ENCODE measurements at regions not wholly inside any gene's neighbourhood (a gene's known extent, or its start where the extent isn't known, plus 50 kb on each side); places are given as distances from the start of the nearest gene placed in this dataset.
"Not testable (repeated sequence)": the region's sequence is repeated elsewhere in the genome, so short reads cannot be mapped to it uniquely, and the experiment has no call there.

DNA sequence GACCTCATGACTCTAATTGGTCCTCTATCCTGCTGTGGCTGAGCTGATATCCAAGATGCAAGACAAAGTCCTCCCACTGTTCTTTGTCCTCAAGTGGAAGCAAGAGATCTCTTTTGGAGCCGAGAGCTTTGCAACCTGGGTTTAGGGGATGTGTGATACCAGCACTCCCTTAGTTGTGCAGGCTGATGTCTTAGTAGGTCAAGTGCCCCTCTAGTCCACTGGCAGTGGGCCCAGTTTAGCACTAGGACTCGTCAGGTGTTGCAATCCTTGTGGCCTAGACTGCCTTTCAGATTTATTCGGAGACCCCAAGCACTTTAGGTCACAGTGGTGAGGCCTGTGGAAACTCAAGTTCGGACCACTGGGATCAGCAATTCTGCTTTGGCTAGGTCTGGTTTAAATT lies 64.0 kb downstream of the GPRASP3 start:
- DNase-seq (ENCODE audit: low read depth in 2 of 2) = no peak

DNA sequence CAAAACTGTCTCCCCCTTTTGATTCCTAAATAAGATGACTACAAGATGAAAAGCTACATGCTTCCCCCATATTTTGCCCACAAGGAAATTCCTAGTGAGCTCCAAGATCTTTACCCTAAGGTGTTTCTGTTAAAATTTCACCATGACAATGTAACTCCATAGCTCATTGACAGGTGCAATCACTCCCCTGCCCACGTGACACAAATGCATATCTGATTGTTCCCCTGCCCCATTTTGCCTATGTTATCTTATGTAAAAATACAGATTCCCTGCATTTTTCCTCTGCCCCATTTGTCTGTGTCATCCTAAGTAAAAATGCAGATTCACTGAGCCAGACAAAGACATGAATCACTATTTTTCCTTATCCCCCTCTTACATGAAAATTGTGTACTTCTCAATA lies 66.7 kb downstream of the GPRASP3 start:
- no peak for DNase-seq (ENCODE audit: low read depth in 2 of 2)

DNA sequence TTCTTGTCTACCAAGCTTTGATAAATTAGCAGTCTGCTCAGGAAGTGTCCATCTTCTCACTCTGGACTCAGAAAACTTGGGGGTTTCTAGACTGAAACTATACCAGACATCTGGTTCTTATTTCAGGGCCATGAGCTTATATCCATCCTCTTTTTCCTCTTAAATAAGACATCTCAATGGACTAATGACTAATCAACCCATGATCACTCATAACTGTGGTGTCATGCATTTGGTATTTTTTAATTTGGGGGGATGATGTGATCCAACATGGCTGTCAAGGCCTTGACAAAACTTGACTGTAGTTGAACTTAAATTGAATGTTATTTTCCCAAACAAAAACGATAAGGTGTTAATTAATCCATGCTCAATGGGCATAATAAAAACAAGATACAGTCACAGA lies 87.8 kb downstream of the GPRASP3 start:
- DNase-seq (ENCODE audit: low read depth in 2 of 2) = no peak

DNA sequence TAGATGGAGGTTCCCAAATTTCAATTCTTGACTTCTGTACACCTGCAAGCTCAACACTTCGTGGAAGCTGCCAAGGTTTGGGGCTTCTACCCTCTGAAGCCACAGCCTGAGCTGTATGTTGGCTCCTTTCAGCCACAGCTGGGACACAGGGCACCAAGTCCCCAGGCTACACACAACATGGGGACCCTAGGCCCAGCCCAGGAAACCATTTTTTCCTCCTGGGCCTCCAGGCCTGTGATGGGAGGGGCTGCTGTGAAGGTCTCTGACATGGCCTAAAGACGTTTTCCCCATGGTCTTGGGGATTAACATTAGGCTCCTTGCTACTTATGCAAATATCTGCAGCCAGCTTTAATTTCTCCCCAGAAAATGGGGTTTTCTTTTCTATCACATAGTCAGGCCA lies 97.7 kb downstream of the GPRASP3 start:
- DNase-seq (ENCODE audit: low read depth in 2 of 2) = not testable (repeated sequence)

DNA sequence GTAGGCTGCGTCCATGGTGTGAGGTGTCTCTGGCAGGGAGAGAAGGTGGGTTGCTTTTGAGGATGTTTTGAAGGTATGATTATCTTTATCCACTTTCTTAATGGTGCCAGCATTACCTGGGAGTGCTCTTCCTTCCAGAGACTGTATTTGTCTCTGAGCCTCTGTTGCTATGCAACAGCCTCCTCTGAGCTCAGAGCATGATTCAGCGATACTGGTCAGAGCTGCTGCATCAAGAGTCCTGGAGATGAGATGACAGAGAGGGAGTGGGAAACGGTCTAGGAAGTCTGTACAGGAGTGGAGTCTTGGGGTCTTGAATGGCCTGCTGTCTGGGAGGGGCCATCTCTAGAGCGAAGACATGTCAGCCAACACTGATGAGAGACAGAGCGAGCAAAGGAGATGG lies 104.4 kb upstream of the RAB40AL start:
- no peak for DNase-seq (ENCODE audit: low read depth in 2 of 2)

DNA sequence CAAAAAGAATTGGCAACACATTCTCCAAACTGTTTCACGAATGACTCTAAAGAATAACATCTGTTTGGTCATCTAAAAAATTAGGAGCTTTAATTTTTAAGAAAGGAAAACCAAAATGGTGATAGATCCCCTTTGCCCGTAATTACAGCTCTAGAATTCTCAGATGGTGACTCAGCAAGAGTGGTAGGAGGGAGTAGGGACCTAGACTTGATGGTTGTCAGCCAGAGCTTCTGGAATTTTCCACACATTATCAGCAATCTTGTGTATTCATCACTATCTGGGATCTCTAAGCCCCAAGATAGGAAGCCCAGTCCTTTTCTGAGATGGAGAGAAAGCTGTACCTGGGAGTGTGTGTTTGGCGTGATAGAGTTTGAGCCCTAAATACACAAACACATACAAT lies 103.9 kb upstream of the RAB40AL start:
- no peak for DNase-seq (ENCODE audit: low read depth in 2 of 2)

DNA sequence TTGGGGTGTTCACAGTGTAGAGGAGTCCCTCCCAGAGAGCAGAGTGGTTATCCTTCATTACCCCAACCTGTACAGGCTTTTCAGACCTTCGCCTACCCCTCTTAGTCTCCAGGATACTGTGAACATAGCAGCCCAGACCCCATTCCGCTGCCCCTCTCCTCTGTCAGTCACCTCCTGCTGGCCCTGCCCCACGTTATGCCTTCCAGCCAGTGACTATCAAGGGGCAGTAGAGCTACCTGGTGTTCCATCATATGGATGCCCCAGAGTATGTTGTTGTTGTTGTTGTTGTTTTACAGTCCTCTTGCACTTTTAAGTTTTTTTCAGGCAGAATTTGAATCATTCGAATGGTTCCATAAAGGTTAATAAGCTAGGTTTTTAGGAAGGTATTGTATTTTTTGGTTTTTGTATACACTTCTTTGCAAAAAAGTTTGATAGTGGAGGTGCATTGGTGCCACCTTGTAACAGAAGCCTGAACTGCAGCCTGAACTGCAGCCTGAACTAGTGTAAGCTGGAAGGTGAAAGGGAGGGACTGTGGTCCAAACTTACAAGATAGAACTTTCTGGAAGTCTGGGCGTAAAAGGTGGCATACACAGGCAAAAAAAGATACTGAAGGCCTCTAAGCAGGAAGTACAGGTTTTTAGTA lies 101.4 kb upstream of the RAB40AL start:
- no peak for DNase-seq (ENCODE audit: low read depth in 2 of 2)

DNA sequence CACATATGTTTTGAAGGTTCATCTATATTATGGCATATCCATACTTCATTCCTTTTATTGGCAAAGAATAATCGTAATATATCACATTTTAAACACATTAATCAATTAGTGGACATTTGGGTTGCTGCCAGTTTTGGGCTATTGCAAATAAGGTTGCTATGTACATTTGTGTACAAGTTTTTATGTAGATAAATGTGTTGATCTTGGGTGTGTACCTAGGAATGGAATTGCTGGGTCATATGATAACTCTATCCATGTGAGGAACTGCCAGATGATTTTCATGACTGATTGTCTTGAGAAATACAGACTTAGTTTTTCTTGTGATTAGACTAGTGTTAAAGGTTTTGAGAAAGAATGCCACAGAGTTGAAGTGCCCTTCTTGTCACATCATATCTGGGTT lies 99.2 kb upstream of the RAB40AL start:
- no peak for DNase-seq (ENCODE audit: low read depth in 2 of 2)

DNA sequence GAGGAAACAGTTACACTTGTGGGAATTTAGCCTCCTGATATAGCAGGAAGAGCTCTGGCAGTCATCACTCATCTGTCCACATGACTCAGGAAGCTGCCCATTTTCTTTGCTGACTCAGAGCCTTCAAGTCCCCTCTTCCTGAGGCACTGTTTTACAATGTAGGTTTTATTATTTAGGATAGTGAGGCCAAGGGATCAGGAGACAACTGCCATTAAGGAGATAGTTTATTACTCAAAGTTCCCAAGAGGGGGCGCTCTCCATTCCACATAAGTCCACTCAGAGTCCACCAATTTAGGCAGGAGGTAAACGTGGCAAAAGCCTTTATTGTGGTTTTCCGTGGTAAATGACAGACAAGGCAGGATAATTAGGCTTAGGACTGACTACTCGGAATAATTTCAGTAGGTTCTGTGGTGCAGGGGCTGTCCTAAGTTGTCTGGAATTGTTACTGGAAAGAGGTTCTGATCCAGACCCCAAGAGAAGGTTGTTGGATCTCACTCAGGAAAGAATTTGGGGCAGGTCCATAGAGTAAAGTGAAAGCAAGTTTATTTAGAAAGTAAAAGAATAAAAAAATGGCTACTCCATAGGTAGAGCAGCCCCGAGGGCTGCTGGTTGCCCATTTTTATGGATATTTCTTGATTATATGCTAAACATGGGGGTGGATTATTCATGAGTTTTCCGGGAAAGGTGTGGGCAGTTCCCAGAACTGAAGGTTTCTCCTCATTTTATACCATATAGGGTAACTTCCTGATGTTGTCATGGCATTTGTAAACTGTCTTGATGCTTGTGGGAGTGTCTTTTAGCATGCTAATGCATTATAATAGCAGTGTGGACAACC lies 96.0 kb upstream of the RAB40AL start:
- DNase-seq (ENCODE audit: low read depth in 2 of 2) = no peak

DNA sequence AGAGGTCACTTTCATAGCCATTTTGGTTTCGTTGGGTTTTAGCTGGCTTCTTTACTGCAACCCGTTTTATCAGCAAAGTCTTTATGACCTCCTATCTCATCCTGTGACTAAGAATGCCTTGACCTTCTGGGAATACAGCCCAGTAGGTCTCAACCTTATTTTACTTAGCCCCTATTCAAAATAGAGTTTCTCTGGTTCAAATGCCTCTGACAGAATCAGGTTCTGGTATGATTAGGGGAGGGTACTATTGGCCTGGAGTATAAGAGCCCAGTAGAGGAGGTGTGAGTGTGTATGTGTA lies 95.4 kb upstream of the RAB40AL start:
- DNase-seq (ENCODE audit: low read depth in 2 of 2) = no peak

DNA sequence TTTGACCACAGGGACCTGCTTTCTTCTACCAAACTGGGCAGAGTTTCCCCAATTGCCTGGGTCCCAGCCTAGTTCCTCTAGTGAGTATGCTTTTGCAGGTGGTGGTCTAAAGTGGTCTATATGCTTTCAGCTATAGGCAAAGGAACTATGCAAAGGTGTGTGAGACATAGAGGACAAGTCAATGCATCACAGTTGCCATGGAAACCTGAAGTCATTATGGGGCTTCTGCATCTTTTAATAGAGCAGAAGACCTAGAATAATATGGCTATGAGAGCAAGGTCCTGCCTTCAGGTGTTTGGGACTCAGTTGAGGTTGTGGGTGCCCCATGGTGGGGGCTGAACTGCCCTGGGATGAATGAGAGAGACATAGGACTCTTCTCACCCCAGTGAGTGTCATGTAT lies 92.1 kb upstream of the RAB40AL start:
- no peak for DNase-seq (ENCODE audit: low read depth in 2 of 2)

DNA sequence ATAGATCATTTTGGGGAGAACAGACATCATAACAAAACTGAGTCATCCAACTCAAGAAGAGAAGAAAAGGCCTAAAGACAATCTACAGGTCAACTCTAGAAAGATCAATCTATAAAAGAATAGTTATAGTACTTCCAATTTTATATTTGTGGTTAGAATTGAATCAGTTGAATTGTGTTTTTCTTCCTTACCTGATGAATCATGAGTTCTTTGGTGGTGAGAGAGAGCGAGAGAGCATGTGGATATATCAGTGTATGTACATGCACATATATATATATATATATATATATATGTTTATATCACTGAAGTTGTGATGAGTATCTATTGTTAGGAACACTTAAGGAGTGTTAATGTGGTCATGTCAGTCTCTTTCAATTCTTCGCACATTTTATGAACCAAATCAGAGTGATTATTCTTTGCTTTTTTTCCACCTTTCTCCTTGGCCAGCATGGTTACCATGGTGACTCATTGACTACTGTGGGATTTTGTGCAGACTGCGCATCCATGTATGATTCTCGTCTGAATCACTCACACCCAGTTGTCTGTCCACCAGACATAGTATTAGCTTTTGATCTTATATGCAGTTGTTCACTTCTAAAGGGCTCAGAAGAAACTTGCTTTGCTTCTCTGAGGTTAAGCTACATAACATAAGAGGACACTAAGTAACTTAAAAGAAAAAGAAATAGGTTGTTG lies 90.4 kb upstream of the RAB40AL start:
- DNase-seq (ENCODE audit: low read depth in 2 of 2) = no peak

DNA sequence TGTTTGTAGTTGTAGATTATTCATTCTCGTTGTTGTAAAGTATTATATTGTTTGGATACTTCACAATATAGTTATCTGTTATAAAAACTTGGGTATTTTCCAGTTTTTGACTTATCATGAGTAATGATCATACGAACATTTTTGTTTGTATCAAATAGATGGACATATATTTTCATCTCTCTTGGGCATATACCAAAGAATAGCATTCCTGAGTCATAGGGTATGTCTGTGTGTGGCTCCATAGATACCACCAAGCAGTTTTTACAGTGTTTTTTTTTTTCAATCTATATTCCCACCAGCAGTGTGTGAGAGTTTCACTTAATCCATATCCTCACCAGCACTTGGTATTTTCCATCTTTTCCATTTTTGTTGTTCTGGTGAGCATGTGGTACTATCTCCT lies 89.7 kb upstream of the RAB40AL start:
- DNase-seq (ENCODE audit: low read depth in 2 of 2) = no peak

DNA sequence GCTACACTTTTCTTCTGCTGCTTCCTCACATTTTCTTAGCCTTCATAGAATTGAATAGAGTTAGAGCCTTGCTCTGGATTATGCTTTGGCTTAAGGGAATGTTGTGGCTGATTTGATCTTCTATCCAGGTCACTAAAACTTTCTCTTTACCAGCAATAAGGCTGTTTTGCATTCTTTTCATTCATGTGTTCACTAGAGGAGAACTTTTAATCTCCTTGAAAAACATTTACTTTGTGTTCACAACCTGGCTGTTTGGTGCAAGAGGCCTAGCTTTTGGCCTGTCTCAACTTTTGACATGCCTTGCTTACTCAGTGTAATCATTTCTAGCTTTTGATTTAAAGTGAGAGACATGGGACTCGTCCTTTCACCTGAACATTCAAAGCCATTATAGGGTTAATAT lies 87.7 kb upstream of the RAB40AL start:
- no peak for DNase-seq (ENCODE audit: low read depth in 2 of 2)

DNA sequence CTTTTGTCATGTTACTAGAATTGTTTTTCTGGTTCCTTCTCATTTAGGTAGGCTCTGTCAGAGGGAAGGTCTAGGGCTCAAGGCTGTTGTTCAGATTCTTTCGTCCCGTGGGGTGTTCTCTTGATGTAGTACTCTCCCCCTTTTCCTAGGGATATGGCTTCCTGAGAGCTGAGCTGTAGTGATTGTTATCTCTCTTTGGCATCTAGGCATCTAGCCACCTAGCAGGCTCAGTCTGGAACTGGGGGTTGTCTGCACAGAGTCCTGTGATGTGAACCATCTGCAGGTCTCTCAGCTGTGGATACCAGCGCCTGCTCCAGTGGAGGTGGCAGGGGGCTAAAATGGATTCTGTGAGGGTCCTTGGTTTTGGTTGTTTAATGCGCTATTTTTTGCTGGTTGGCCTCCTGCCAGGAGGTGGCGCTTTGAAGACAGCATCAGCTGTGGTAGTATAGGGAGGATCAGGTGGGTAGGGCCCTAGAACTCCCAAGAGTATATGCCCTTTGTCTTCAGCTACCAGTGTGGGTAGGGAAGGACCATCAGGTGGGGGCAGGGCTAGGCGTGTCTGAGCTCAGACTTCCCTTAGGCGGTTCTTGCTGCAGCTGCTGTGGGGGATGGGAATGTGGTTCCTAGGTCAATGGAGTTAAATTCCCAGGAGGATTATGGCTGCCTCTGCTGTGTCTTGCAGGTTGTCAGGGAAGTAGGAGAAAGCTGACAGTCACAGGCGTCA lies 78.1 kb upstream of the RAB40AL start:
- DNase-seq (ENCODE audit: low read depth in 2 of 2) = not testable (repeated sequence)

DNA sequence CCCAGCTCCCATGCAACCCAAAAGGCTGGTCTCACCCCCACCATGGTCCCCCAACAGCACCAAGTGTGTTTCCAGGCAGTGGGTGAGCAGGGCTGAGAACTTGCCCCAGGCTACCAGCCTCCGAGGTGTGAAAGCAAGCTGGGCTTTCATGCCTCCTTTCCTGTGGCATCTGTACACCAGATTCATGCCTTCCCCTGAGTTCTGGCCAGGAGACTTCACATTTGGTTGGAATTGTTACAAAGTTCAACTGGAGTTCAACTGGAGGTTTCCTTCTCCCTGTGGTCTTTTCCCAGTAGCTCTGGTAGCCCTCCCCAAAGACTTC lies 77.6 kb upstream of the RAB40AL start:
- DNase-seq (ENCODE audit: low read depth in 2 of 2) = no peak

DNA sequence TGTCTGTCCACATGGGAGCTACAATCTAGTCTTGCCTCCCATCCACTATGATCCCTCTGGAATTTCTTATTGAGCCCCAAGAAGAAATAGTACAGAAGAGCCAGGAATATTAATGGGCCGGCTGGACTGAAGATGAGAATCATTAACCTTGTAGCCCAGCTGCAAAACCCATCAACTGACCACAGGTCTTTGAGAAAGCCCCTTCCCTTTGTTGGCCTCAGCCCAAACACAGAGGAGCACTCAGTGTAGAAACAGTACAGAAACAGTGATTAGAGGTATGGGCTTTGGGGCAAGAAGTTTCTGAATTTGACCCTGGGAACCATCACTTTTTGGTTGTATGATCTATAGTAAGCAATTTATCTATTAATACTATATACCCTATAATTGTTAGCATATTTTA lies 76.8 kb upstream of the RAB40AL start:
- no peak for DNase-seq (ENCODE audit: low read depth in 2 of 2)

DNA sequence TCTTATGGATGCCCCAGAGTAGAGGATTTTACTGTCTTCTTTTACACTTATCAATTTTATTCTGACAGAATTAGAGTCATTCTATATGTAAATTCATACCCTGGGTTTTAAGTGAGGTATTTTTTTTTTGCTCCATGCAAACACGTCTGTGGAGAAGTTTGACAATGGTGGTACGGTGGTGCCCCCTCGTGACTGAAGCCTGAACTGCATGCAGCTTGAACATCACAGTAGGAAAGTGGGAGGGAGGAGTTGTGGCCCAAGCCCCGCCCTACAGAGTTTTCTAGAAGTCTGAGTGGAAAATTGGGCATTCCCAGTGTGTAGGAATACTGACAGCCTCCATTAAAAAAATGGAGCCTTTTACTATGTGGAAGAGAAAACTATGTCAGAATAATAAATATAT lies 73.3 kb upstream of the RAB40AL start:
- peak; percentile 38 to 72 for DNase-seq (ENCODE audit: low read depth in 2 of 2)

DNA sequence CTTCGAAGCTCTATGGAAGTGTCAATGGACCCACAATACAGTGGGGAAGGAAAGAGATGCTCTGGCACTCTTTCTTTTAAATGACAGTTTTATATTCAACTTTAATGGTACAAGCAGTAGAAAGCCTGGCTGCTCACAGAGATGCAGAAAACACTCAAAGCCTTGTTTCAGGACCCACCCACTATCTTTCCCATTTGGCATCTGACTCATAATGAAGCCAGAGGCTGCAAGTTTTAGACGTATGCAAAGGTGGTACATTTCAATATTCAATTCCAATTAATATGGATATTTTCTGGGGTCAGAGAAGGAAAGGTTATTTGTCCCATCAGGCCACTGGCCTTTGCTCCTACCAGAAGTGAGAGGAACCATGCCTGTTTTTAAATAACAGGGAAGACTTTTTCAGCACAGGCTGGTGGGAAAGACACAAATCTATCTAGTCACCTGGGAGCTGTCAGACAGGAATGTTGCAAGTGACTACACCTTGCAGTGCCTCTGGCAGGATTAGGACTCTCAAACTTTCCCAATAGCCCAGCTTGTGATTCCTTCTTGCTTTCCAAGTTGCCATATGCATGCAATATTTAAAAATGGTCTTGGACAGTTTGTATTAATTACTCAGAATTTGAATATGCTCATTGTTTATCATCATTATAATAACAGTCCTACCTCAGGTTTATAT lies 70.0 kb upstream of the RAB40AL start:
- no peak for DNase-seq (ENCODE audit: low read depth in 2 of 2)

DNA sequence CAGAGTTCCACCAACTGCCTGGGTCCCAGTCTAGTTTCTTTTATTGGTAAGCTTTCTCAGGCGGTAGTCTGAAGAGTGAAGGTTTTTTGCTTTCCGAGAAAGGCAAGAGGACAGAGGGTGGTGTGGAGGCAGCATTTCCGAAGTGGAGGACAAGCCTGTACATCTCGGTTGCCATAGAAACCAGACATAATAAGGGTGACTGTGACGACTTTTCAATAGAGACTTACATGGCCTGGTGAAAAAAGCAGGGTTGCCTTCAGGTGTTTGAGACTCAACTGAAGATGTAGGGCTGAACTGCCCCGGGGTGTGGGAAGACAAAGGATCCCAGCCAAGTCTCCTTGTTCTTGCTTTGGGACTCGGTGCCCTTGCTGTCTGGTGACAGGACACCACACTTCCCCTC lies 53.6 kb upstream of the RAB40AL start:
- DNase-seq (ENCODE audit: low read depth in 2 of 2) = no peak

Measured in stimulated activated CD4-positive, alpha-beta T cell treated with anti-CD3 and anti-CD28 coated beads, Interleukin-1b, Interleukin-23, amount 100 ng/mL, for 1 hour (primary cell).